AG08396 (cell line): ENCODE measurements at regions not wholly inside any gene's neighbourhood (a gene's known extent, or its start where the extent isn't known, plus 50 kb on each side); places are given as distances from the start of the nearest gene placed in this dataset.
"Not testable (repeated sequence)": the region's sequence is repeated elsewhere in the genome, so short reads cannot be mapped to it uniquely, and the experiment has no call there.

Experiments used
- DNase-seq: peaks from one replicate; pipeline ENCODE4 v3.0.0; 2012; ENCODE audit warnings: low spot score, mixed read lengths

DNA sequence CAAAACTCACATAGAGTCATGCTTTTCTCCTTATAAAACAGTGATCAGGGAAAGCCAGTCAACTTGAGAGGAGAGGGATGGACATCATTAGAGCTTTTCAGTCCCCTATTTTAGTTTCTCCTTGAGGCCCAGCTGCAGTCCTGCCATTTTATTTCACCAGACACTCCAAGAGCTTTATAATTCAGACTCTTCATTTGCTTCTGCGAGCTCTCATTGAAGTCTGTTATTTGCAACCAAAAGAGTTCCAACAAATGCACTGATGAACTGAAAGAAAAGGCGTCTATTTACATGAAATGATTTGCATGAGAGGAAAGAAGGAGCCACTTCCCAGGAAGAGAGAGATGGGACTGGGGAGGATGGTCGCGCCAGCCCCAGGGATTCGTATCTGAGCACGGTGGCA, 86.8 kb downstream of the NDUFA12 start:
- no peak for DNase-seq

DNA sequence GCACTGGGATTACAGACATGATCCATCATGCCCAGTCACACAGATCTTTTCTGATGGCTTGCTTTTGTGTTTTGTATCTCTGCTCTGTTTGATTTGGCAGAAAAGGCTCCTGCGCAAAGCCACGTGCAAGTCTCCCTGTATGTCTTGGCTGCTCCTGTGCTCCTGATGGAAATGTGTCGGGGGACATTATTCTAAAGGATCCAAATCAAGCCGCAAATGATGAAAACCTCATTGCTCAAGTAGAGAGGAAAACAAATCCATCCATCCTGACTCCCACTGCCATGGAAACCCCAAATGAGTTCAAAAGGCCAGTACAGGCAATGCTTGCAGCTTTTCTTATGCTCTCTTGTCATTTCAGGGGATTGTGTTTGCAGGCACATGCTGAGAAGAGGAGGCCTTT, 93.8 kb downstream of the NDUFA12 start:
- DNase-seq = no peak

DNA sequence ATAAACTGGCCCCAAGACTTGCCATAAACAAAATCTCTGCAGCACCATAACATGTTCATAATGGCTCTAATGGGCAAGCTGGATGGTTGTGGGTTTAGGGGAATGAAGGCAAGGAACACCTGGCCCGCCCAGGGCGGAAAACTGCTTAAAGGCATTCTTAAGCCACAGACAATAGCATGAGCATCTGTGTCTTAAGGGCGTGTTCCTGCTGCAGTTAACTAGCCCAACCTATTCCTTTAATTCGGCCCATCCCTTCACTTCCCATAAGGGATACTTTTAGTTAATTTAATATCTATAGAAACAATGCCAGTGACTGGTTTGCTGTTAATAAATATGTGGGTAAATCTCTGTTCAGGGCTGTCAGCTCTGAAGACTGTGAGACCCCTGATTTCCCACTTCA, 97.7 kb downstream of the NDUFA12 start:
- not testable (repeated sequence) for DNase-seq

DNA sequence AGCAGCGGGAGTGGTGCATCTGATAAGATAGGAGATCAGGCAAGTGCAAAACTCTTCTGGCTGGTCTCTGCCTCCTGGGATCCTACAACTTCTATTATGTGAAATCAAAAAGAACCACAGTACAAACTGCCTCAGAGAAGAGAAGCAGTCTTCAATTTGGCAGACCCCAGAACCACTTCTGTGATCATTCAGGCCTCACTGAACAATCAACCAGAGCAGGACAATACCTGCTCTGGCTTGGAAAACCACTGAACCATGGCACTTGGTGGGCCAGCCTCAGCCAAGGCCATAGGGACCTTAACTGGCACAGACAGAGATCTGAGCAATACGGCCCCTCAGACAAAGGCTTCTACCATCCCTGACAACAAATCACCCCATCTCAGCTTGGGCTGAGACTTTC, 103.0 kb downstream of the NDUFA12 start:
- no peak for DNase-seq

DNA sequence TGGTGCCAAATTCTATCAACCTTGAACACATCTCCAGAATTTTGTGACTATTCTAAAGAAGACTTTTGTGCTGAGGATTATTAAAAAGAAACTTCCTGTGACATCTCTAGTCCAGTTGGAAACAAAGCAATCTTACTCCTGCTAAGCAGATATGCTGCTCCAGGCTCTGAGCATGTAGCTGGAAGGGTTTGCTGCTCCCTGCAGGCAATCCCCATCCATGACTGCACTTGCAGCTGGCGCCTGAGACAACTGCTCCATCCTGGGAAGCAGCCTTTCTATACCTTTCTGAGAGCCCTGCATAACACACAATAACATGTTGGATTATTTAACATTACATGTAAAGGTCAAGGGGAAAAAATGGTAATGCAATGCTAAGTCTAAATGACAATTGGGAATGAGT, 105.1 kb downstream of the NDUFA12 start:
- no peak for DNase-seq

DNA sequence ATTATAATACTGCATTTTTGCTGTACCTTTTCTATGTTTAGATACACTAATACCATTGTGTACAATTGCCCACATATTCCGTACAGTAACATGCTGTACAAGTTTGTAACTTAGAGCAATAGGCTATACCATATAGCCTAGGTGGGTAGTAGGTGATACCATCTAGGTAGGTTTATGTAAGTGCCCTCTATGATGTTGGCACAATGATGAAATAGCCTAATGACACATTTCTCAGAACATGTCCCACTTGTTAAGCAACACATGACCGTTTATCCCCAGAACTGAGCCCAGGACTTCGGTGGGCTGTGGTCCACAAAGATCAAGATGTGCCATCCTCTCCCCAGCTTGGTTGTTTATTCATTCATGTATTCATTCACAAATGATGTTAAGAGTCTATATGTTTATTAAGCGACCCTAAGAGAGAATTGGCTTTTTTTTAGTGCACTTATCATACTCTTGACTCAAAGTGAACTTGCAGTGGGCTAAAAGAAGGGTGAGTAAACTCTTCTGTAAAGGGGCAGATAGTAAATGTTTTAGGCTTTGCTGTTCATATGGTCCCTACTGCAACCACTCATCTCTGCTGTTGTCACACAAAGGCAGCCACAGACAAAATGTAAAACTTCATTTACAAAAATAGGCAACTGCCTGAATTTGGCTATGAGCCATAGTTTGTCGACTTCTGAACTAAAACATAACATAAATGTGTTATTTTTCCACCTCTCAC, 110.8 kb downstream of the NDUFA12 start:
- DNase-seq = no peak

DNA sequence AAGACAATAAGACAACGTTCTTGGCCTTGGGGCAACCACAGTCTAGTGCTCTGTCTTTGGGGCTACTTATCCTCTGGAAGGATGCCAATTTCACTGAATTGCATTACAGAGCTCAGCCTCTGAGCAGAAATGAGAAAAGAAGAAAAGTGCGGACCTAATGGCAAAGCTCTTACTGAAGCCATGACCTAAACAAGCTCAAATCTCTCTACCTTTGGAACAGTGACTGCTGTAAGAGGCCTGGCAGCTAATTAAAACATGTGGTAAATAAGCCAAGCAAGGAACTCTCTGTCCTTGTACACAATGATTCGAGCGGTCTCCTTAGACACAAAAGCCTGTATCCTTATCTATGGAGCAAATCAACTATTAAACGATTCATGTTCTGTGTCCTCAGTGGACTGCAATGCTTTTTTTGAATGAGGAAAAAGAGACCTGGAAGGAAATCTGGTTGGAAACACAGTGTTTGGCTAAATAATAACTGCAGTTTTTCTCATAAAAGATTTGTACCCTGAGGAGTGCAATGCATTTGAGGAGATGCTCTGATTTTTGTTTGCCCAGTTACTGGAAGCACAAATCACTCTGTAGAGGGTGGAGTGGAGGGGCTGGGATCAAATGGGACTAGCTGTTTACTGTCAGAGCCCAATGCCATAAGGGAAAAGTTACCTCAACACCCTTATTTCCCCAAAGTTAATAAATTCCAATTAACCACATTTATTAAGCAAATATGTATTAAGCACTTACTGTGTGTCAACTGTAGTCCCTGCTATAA, 113.9 kb downstream of the NDUFA12 start:
- DNase-seq = no peak

DNA sequence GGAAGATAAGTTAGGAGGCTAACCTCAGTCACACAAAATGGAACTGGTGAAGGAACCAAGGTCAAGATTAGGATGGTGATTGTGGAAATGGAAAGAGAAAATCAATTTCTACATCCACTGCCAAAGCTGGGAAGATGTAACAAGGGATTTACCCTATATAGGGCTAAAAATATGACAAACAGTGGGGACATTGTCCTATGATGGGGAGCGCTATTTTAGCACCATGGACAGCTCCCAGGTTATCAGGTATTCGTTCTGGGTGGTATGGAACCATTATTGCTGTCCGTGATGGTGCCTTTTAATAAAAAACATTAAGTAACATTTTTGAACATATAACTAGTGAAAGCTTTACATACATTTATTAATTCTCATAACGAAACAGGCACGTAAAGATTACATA, 124.0 kb downstream of the NDUFA12 start:
- DNase-seq = no peak

DNA sequence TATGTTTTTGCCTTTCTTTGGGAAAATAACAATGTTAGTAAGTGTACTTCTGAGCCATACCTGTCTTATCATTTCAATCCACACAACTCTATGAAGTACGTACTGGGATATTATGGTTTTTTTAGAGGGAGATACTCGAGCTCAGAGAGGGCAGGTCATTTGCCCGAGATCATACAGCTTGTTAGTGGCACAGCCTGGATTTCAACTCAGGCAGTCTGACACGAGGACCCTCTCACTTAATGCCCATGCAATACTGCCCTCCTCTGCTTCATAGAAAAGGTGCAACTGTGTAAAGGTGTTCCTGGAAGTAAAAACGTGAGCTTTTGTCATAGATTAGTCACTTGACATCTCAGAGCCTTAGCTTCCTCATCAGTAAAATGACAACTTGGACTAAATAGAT, 128.0 kb downstream of the NDUFA12 start:
- DNase-seq = no peak

DNA sequence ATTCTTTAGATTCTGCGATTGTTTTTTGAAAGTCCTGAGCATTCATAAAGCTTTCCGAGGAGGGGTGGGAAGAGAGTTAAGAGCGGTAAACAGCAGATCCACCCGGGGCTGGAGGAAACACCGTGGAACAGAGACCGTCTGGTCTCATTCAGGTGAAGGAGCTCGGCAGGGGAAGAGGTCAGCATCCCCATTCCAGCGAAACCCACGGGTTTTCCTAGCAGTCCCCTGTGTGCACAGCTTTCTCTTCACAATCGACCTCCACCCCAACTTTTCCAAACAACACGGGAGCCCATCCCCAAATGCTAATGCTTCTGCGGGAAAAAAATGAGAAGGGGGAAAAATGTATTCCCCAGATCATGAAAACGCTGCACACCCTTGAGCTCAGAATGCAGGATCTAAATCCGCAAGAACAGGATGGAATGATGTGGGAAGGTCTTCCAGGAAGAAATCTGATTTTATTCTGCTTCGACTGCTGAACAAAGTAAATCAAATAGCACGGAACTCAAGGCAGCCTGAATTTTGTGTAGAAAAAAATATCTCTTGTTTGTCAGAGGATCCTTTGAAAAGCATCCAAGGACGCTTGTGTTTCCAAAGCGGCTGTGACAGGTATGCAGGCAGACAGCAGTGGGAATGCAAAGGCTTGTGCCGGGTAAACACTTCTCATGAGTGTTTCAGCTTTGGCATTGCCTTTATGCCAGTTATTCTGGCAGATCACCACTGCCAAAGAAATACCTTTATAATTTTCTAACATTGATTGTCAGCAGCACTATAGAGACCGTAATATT, 128.8 kb downstream of the NDUFA12 start:
- DNase-seq = no peak

DNA sequence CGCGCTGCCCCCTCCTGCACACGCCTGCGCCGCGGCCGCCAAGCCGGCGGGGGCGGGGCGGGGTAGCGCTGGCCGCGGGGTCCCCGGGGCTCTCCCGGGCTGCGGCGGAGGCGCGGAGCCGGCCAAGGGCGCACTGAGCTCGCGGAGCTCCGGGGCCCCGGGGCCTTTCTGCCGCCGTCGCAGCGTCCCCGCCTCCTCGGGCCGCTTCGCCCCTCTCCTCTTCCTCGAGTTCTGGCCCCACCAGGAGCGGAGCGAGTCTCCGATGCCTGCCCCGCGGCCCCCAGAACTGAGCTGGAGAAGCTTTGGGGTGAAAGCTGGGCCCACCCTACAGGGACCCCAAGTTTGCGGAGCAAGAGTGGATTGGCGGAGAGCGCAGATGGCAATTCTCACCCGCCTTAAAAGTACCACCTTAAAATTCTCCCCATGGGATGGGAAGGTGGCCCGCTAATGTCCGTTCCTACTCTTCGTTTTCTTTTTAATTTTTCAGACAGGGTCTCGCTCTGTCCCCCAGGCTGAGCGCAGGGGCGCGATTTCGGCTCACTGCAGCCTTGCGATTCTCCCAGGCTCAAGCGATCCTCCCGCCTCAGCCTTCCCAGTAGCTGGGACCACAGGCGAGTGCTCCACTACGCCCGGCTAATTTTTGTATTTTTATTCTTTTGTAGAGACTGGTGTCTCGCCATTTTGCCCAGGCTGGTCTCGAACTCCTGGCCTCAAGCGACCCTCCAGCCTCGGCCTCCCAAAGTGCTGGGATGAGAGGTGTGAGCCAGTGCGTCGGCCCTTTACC, 129.6 kb downstream of the NDUFA12 start:
- DNase-seq = no peak

DNA sequence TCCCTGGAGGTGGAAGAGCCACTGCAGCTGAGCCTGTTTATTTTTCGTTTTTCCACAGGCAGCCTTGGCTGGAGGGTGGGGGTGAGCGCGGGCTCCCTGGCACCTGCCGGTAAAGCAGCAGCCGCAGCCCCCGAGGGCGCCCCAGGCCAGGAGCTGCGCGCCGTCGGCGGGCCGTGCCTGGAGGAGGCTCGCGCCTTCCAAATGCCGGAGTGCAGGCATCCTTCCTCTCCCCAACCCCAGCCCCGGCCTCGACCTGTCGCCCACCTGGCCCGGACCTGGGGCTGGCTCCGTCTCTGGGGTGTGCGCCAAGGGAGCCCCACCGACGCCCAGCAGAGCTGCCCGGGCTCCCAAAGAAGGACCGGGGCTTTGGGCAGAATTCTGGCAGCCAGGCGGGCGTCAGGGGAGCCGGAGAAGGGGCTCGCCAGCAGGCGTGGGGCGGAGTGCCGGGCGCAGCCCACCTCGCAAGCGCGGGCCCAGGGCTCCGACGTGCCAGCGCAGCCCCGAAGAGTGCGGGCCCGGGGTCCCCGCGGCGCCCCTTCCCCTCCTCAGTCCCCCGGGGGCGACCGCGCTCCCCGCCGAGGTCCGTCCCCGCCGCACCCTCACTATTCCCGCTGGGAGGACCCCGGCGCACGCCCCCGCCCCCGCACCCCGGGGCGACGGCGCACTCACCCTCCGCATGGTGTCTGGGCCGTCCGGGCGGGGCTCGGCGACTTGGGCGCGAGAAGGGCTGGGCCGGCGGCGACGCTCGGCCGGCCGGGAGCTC, 130.3 kb downstream of the NDUFA12 start:
- DNase-seq = peak; percentile 36

DNA sequence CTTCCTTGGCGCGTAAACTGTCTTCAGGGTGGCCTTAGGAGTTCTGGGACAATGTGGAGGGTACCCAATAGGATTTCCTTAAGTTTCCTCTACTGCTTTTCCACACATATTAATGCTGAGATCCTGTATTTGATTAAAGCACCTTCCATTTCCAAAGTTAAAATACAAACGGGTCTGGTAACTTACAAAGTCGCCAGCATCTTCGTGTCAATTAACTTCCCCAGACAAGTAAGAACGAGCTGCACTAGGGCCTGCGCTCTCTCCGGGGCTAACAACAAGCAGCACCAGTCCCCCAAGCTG, 130.9 kb downstream of the NDUFA12 start:
- DNase-seq = no peak

DNA sequence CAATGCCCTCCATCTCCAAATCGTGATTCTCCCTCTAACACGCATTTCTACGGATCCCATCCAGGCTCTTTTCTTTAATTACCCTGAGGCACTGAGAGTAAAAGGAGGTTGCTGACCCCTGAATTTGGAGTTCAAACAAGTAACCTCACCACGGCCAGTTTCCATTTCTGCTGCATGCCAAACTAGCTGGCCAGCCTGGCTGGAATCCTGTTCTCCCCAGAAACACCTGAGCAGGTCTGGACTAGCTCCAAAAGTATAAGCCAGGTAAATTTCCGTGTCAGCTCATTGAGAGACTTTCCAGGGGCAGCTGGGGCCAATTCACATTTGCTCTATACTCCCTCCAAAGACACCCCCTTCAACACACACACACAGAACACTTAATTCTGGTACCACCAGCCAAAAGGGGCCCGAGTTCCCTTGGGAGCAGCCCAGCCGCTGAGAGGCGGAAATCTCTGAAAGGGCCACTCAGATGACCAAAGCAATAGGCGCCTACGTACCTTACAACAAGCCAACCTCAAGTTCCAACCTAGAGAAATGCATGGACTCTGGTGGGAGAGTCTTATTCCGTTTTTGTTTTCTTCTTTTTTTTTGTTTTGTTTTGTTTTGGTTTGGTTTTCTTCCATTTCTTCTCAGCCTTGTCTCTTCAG, 131.4 kb downstream of the NDUFA12 start:
- DNase-seq = no peak

DNA sequence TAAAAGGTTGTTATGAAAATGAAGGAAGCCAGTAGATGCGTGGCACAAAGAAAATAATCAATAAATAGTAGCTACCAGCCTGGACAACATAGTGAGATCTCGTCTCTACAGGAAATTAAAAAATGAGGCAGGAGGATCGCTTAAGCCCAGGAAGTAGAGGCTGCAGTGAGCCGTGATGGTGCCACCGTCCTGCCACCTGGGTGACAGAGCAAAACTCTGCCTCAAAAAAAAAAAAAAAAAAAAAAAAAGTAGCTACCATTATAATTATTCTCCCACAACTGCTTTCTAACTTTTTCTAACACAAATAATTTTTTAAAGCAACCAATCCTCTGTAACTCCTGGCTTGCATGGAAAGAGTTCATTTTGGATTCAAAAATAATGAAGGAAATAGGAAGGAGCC, 133.0 kb downstream of the NDUFA12 start:
- no peak for DNase-seq

DNA sequence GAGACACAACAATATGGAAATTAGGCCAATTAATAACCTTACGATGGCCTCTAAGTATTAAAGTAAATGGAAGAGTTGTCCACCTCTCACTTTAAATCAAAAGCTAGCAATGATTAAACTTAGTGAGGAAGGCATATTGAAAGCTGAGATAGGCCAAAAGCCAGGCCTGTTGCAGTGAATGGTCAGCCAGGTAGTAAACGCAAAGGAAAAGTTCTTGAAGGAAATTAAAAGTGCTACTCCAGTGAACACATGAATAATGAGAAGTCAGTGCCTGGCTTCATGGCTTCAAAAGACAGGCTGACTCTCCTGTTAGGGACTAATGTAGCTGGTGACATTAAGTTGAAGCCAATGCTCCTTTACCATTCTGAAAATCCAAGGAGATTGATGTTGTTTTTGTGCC, 135.3 kb downstream of the NDUFA12 start:
- no peak for DNase-seq

DNA sequence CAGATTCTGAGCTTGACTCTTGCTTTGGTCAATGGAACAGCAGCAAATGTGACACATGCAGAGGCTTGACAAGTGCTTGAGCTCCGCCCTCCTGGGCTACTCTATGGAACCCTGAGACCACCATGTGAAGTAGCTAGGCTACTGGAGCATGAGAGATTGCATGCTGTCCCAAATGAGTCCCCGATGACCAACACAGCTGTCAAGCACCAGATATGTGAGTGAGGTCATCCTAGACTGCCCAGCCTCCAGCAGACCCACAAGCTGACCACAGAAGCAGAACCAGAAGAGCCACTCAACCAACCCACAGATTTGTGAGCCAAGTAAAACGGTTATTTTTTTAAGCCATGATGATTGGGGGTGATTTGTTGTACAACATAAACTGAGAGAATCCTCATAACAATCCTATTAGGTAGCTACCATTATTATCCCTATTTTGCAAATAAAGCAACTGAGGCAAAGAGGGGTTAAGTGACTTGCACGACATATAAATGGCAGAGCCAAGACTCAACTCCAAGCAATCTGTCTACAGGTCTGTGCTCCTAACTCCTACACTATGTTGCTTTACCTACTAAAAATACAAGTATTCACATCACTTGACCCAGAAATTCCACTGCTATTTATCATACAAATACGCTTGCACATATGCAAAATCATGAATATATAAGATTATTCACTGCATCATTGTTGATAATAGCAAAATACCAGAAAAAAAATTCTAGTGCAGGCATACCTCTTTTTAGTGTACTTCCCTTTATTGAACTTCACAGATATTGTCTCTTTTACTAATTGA, 136.2 kb downstream of the NDUFA12 start:
- DNase-seq = peak; percentile 21

DNA sequence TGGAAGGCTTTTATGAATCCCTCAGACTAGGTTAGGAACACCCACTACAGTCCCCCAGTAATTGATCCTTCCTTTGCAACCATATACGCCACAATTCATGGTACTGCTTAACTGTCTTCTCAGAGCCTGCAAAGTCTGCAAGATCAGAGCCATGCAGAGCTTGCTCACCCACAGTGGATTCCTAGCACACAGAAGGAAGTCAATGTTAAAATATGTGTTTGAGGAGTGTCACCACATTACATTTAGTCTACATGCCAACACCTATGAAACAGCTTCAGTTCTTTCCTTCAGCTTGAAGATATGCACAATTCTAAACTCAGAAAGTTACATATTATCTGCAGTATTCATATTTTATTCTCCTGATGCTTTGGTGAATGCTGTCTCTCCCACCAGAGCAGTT, 138.5 kb downstream of the NDUFA12 start:
- DNase-seq = no peak

DNA sequence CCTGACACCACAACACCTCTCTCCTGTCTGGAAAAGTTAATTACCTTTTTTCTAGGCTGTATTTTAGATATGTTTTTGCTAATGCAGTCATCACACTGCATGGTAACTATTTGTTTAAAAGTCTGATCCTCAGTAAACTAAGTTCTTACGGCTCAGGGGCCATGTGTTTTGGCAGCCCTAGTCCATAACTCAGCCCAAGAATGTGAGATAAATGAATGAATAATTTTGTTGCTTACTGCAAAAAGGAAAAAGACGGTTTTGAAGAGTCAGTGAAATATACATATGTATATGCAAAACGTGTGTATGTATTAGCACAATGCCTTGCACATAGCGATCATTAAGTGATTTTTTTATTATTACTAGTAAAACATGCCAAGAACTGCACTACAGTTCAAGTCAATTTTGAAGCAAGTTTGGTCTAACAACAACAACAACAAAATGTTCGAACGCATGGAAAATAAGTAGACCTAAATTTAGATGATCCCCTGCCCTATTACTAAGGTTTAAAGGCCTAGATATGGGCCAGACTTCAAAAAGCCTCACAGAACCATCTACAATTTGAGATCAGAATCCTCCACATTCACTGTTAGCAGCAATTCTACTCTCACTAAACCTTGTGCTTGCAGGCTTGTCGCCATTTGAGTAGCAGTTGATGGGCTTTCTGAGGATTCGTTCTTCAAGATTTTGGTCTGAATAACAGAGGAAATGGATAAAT, 140.0 kb downstream of the NDUFA12 start:
- no peak for DNase-seq

DNA sequence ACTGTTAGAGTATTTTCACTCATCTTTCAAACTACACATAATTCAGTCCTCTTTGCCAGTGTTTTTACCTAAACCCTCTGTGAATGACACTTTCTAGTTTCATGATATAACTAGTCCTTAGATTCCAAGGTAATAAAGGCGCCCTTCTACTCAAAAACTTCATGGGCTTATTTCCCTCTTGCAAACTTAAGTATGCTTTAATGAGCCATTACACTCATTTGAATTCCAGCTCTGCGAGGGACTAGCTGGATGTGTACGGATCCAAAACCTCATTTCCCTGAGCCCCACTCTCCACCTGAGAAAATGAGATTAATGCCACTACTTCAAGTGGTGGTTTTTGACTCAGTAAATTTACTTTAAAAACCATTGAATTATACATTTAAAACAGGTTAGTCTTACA, 141.1 kb downstream of the NDUFA12 start:
- DNase-seq = no peak
